A673 (cell line): ENCODE measurements at regions not wholly inside any gene's neighbourhood (a gene's known extent, or its start where the extent isn't known, plus 50 kb on each side); places are given as distances from the start of the nearest gene placed in this dataset.

Experiments
- EZH2 ChIP-seq: fragments of 200-600 bp; sonication (generic); IDR thresholded peaks from 2 replicates; pipeline ENCODE4 v1.6.1; 2017; ENCODE audit warnings: borderline replicate concordance, low read depth, mild to moderate bottlenecking, mixed read lengths, antibody characterized with exemption, low read length; ENCODE audit not compliant: poor library complexity, severe bottlenecking
- TF ChIP-seq, protein P1 (sequence below): fragments of 300-800, 200-600 bp; sonication (generic); conservative IDR thresholded peaks from 2 replicates; pipeline ENCODE4 v1.5.1; 2017; ENCODE audit warnings: low read depth, mild to moderate bottlenecking, antibody characterized with exemption, low read length, moderate library complexity, mixed read lengths

DNA sequence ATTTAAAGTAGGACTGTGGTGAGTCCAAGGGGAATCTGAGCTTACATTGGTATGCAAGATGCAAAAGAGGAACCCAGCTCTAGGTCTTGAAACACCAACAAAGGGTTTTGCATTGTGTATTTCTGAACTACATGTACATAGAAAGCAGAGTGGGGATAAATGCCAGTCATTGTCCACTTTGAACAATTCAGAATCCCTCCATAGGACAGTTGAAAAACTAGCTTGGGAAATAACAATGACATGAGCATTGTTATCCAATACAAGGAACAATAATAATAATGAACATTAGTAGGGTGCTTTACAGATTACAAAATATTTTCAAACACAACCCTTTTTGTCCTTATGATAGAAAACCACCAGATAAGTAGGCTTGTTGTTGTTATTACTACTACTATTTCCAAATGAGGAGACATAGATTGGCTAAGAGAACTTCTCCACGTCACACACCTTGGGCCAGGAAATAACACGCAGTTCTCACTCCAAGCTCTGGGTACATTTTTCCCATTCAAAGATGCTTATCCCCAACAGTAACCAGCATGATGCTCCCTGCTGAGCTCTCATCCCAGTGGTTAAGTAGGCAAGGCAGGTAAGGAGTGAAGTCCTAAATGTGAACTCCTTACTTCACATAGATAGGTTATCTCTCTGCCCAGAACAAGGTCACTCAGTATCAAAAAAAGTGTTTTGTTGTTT, 51.7 kb upstream of the RASSF8 start:
- TF ChIP-seq, protein P1, sequence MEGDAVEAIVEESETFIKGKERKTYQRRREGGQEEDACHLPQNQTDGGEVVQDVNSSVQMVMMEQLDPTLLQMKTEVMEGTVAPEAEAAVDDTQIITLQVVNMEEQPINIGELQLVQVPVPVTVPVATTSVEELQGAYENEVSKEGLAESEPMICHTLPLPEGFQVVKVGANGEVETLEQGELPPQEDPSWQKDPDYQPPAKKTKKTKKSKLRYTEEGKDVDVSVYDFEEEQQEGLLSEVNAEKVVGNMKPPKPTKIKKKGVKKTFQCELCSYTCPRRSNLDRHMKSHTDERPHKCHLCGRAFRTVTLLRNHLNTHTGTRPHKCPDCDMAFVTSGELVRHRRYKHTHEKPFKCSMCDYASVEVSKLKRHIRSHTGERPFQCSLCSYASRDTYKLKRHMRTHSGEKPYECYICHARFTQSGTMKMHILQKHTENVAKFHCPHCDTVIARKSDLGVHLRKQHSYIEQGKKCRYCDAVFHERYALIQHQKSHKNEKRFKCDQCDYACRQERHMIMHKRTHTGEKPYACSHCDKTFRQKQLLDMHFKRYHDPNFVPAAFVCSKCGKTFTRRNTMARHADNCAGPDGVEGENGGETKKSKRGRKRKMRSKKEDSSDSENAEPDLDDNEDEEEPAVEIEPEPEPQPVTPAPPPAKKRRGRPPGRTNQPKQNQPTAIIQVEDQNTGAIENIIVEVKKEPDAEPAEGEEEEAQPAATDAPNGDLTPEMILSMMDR: no peak
- no peak for TF ChIP-seq EZH2
